SK-N-SH (cell line): ENCODE measurements at regions not wholly inside any gene's neighbourhood (a gene's known extent, or its start where the extent isn't known, plus 50 kb on each side); places are given as distances from the start of the nearest gene placed in this dataset.

ENCODE experiments used
- NRF1 ChIP-seq: IDR thresholded peaks from 2 replicates; pipeline ENCODE4 v1.6.1; 2012; ENCODE audit warnings: low read depth, mild to moderate bottlenecking, low read length
- POLR2AphosphoS5 ChIP-seq: IDR thresholded peaks from 2 replicates; pipeline ENCODE4 v1.6.1; 2012; ENCODE audit warnings: low read depth, low read length
- TF ChIP-seq, protein P1 (sequence below): IDR thresholded peaks from 2 replicates; pipeline ENCODE4 v1.4.0; 2012; ENCODE audit warnings: low read depth
- TF ChIP-seq, protein P2 (sequence below): fragments of 200-600 bp; sonication (generic); IDR thresholded peaks from 2 replicates; pipeline ENCODE4 v1.6.1; 2017; ENCODE audit warnings: antibody characterized with exemption, mild to moderate bottlenecking, moderate library complexity
- TF ChIP-seq, protein P3 (sequence below): IDR thresholded peaks from 2 replicates; pipeline ENCODE4 v1.6.1; 2012; ENCODE audit warnings: mild to moderate bottlenecking, low read depth, low read length, moderate library complexity
- TF ChIP-seq, protein P4 (sequence below): IDR thresholded peaks from 2 replicates; pipeline ENCODE4; 2012

DNA sequence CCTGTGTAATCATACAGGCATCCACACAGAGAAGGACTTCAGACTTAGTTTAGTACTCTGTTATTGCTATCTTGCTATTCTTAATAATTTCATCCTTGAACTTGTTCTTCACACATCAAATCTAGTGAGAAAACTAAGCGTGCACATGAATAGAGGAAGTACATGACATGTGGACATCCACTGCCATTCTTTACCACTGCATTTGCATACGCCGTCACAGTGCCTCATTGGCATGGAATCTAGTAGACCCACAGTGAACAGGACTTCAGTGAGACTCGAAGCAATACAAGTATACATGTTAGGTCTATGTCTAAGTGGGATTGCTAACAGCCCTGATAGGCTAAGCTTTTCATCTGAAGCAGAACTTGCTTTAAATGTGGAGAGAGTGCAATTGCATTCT is 592.1 kb downstream of the TLE4 start:
- TF ChIP-seq, protein P1, sequence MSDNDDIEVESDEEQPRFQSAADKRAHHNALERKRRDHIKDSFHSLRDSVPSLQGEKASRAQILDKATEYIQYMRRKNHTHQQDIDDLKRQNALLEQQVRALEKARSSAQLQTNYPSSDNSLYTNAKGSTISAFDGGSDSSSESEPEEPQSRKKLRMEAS, result no peak
- TF ChIP-seq, protein P2, sequence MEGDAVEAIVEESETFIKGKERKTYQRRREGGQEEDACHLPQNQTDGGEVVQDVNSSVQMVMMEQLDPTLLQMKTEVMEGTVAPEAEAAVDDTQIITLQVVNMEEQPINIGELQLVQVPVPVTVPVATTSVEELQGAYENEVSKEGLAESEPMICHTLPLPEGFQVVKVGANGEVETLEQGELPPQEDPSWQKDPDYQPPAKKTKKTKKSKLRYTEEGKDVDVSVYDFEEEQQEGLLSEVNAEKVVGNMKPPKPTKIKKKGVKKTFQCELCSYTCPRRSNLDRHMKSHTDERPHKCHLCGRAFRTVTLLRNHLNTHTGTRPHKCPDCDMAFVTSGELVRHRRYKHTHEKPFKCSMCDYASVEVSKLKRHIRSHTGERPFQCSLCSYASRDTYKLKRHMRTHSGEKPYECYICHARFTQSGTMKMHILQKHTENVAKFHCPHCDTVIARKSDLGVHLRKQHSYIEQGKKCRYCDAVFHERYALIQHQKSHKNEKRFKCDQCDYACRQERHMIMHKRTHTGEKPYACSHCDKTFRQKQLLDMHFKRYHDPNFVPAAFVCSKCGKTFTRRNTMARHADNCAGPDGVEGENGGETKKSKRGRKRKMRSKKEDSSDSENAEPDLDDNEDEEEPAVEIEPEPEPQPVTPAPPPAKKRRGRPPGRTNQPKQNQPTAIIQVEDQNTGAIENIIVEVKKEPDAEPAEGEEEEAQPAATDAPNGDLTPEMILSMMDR, result no peak
- TF ChIP-seq, protein P3, sequence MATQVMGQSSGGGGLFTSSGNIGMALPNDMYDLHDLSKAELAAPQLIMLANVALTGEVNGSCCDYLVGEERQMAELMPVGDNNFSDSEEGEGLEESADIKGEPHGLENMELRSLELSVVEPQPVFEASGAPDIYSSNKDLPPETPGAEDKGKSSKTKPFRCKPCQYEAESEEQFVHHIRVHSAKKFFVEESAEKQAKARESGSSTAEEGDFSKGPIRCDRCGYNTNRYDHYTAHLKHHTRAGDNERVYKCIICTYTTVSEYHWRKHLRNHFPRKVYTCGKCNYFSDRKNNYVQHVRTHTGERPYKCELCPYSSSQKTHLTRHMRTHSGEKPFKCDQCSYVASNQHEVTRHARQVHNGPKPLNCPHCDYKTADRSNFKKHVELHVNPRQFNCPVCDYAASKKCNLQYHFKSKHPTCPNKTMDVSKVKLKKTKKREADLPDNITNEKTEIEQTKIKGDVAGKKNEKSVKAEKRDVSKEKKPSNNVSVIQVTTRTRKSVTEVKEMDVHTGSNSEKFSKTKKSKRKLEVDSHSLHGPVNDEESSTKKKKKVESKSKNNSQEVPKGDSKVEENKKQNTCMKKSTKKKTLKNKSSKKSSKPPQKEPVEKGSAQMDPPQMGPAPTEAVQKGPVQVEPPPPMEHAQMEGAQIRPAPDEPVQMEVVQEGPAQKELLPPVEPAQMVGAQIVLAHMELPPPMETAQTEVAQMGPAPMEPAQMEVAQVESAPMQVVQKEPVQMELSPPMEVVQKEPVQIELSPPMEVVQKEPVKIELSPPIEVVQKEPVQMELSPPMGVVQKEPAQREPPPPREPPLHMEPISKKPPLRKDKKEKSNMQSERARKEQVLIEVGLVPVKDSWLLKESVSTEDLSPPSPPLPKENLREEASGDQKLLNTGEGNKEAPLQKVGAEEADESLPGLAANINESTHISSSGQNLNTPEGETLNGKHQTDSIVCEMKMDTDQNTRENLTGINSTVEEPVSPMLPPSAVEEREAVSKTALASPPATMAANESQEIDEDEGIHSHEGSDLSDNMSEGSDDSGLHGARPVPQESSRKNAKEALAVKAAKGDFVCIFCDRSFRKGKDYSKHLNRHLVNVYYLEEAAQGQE, result no peak
- TF ChIP-seq, protein P4, sequence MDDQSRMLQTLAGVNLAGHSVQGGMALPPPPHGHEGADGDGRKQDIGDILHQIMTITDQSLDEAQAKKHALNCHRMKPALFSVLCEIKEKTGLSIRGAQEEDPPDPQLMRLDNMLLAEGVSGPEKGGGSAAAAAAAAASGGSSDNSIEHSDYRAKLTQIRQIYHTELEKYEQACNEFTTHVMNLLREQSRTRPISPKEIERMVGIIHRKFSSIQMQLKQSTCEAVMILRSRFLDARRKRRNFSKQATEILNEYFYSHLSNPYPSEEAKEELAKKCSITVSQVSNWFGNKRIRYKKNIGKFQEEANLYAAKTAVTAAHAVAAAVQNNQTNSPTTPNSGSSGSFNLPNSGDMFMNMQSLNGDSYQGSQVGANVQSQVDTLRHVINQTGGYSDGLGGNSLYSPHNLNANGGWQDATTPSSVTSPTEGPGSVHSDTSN, result no peak
- no peak for TF ChIP-seq POLR2AphosphoS5
- TF ChIP-seq NRF1, result no peak
